GM21515 (cell line): ENCODE measurements at regions not wholly inside any gene's neighbourhood (a gene's known extent, or its start where the extent isn't known, plus 50 kb on each side); places are given as distances from the start of the nearest gene placed in this dataset.
"Not testable (repeated sequence)": the region's sequence is repeated elsewhere in the genome, so short reads cannot be mapped to it uniquely, and the experiment has no call there.

Source experiments
- ATAC-seq: cut with Tn5 transposase; IDR thresholded peaks from one replicate; pipeline ENCODE4 v1.9.1; 2021; ENCODE audit not compliant: unreplicated experiment

DNA sequence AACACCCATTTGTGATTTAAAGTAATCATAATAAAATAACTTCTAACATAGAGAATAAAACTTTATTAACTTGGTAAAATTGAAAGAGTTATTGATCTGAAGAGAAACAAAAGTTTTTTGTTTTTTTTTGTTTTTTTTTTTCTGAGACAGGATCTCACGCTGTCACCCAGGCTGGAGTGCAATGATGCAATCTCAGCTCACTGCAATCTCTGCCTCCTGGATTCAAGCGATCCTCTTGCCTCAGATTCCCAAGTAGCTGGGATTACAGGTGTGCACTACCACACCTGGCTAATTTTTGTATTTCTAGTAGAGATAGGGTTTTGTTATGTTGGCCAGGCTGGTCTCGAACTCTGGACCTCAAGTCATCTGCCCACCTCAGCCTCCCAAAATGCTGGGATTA lies 116.5 kb upstream of the SPATA31D4 start:
- ATAC-seq = not testable (repeated sequence)

DNA sequence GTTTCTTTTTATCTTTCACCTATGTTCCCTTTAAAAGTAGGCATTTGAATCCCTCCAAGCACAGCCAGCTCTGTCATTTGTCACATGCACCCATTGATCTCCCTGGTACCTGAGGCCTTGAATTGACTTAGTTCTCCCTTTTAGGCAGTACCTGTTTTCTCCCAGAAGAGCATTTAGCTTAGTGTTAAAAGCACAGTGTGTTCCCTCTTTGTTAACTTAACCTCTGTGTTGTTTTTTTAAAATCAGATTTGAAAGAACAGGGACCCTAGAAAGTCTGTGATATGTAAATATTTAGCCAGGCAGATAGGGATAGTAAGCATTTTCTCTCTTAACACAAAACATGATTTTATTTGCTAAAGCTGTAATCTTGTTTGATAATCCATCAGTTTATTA lies 113.8 kb upstream of the SPATA31D4 start:
- ATAC-seq = no peak

GRCh38 chr9:81814794-81815464 lies 113.3 kb upstream of the SPATA31D4 start:
- peak; percentile 84 for ATAC-seq

- ATAC-seq = no peak
Observed at GRCh38 chr9:81815781-81816180, 112.4 kb upstream of the SPATA31D4 start.

DNA sequence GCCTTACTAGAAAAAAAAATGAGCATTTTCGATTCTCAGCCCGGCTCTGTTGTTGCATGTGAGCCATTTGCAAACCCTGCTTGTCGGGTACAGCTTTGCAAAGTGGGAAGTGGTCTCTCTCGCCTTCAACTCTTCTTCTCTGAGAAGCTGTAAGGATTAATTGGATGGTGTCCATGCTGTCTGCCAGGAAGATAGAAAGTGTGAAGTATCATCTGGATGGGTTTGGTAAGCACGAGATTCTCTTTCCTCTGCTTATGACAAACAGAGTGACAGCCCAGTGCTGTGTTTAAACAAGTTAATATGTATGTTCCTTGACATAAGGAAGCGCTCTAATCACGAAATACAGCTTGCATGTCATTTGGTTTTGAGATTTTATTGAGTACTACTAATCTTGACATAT lies 109.1 kb upstream of the SPATA31D4 start:
- no peak for ATAC-seq

GRCh38 chr9:81819859-81820546 lies 108.2 kb upstream of the SPATA31D4 start:
- ATAC-seq = no peak

DNA sequence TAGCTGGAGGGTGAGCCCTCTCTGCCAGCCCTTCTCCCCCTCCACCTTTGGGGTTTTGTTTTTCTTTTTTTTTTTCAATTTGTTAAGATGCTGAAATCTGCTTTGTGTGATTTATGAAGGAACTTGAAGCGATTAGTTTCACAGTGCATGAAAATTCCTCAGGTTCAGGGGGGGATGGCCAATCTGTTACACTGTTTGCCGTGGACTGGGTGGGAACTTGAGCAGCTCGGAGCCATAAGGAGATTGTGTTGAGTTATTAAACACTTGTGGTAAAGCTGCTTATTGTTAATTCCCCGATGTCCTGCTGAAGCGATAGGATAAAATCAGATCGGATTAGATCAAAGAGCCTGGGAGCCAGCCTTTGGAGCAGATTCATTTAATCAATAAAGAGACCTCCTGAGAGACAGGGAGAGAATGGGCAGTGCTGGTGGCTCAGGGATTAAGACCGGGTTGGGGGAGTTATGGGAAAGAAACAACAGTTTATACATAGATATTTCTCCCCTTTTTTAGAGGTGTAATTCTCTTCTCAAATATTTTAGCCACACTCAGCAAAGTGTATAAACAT lies 105.8 kb upstream of the SPATA31D4 start:
- no peak for ATAC-seq

DNA sequence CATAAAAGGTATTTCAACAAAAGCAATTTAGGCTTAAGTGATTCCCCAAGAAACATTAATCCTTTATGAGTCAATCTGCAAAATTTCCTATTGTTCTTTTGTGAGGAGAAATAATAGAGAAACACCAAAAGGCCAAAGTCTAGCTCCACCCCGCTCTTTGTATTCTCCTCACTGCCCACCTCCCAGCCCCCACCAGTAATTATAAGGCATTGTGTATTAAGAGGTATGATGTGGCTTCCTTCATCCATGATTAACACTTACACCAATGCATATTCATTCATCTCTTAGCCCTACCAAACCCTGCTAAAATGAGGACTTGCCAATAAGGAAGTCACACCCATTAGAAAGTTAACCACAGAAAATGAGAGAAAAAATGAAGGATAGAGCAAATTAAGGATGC lies 105.3 kb upstream of the SPATA31D4 start:
- no peak for ATAC-seq

DNA sequence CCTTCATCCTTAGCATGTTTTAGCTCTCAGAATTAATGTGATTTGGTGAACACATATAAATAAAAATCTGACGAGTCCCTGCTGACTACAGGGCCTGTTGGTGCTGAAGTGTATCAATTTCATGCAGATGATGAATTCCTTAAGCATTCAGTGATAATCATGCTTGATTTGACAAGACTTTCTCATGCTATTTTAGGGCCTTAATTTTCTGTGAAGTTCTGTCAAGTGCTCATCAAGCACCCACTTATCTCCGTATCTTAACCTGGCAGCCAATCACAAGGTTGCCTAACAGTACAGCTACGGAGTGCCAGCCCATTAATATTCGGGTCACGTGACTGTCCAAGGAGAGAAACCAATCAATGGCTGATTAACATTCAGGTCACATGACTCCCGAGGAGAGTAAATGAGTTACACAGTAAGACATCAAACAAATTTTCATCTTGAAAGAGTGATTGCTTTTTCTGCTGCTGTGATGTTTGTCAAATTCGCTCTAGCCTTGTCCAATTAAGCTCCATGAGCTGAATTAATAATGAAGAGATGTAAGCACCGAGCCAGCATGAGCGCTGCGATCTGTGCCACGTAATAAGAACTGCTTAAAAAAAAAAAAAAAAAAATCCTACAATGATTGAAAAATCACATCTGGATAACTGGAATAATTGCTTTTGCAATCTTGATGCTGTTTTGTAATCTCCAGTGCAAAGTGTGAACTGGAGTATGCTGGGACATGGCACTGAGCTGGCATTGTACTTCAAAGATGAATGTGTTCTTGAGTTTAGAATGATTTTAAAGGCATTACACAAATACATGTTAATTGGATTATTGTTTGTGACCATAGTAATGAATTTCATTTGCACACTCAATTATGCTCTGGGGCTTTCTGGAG lies 104.3 kb upstream of the SPATA31D4 start:
- no peak for ATAC-seq

GRCh38 chr9:81824802-81825730 lies 103.2 kb upstream of the SPATA31D4 start:
- no peak for ATAC-seq

GRCh38 chr9:81825846-81826516 lies 102.2 kb upstream of the SPATA31D4 start:
- ATAC-seq = no peak

GRCh38 chr9:81826517-81826906 lies 101.7 kb upstream of the SPATA31D4 start:
- ATAC-seq = no peak

DNA sequence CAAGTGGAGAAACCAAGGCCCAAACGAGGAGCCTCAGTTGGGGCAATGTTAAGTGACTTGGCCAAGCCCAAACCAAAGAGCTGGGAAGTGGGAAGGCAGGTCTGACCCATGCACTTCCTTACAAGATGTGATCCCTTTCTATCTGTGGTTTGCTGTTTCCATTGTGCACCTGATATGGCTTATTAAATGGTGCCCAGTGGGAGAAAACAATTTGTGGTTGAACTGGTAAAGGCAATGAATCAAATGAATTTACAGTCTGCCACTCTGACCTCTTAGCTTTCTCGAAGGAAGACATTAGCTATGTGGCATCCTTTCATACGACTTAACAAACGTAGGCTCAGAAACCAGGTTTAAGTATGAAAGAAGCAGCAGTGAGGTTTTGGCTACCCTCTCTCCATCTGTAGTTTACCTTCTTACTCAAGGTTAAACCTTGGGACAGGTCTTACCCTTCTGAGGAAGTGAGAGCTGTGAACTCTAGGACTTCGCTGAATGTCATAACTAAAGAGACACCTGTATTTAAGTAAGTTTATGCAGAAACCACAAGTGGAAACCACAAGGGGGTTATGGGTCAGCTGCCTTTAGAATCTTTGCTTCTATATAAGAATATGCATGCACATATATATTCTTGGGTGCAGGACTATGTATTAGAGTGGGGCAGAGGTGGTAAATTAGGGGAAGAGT lies 100.5 kb upstream of the SPATA31D4 start:
- ATAC-seq = peak; percentile 98

DNA sequence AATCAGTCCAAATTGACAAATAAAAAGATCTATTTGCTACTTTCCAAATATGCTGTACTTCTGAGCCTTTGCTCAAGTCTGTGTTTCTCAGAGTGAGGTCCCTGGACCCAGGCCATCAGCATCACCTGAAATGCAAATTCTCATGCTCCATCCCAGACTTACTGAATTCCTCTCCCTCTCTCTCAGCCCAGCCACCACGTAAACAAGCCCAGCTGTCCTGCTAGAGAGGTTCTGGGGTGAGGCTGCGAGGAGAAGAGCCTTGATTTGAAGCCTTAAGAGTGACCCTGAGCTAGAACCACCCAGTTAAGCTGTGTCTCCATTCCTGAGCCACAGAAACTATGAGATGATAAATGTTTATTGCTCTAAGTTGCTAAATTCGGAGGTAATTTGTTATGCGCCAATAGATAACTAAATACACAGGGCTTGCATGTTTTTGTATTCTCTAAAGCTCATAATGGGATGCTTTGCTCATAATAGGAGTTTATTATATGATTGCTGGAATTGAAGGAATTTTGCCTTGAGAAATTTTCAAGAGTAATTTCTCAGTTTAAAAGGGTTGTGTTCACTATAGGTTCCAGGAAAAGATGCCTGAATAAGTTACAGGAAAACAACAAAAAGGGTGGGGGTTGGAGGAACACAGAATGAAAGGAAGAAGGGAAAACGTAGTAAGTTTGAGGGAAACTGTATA lies 98.9 kb upstream of the SPATA31D4 start:
- ATAC-seq = no peak

DNA sequence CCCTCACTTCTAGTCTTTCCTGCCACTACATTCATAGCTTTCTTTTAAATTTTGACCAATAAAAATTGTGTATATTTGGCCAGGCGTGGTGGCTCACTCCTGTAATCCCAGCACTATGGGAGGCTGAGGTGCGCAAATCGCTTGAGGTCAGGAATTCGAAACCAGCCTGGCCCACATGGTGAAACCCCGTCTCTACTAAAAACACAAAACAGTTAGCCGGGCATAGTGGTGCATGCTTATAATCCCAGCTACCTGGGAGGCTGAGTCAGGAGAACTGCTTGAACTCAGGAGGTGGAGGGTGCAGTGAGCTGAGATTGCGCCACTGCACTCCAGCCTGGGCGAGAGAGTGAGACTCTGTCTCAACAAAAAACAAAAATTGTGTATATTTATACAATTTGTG lies 97.8 kb upstream of the SPATA31D4 start:
- not testable (repeated sequence) for ATAC-seq

GRCh38 chr9:81832571-81833285 lies 95.5 kb upstream of the SPATA31D4 start:
- ATAC-seq = no peak

DNA sequence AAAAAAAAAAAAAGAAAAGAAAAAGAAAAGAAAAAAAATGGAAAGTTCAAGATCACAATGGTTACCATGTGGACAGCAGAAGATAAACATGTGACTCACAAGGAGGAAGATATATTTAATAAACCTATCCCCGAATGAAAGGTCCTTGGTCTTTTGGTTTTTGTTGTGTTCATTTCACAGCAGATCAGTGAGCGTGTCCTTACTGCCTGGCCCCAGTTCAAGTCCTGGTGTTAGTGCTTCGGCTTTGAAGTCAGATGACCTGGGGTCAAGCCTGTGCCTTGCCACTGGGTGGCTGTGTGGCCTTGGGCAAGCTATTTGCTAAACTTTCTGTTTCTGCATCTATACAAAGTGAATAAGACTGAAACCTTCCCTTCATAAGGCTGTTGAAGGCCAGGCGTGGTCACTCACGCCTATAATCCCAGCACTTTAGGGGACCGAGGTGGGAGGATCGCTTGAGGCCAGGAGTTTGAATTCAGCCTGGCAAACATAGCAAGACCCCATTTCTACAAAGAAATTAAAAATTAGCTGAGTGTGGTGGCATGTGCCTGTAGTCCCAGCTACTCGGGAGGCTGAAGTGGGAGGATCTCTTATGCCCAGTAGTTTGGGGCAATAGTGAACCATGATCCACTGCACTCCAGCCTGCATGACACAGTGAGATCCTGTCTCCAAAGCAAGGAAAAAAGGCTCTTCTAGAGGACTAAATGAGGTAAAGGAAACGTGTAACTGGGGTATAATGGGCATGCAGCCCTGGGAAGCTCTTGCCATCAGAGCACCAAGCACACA lies 94.5 kb upstream of the SPATA31D4 start:
- no peak for ATAC-seq
